ENCODE measurements at regions not wholly inside any gene's neighbourhood (a gene's known extent, or its start where the extent isn't known, plus 50 kb on each side); places are given as distances from the start of the nearest gene placed in this dataset.

DNA sequence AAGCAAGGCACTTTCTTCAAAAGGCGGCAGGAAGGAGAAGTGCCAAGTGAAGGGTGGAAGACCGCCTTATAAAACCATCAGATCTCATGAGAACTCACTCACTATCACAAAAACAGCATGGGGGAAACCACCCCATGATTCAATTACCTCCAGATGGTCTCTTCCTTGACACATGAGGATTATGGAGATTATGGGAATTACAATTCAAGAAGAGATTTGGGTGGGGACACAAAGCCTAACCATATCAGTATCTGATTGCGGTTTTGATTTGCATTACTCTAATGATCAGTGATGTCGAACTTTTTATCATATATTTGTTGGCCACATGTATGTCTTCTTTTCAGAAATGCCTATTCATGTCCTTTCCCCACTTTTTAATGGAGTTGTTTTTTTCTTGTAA, 549.3 kb upstream of the IL12A start:
- H3K4me3 ChIP-seq (ENCODE audit: control insufficient read depth, low read depth, low read length): no peak overlapping the region
- TF ChIP-seq, protein P1, sequence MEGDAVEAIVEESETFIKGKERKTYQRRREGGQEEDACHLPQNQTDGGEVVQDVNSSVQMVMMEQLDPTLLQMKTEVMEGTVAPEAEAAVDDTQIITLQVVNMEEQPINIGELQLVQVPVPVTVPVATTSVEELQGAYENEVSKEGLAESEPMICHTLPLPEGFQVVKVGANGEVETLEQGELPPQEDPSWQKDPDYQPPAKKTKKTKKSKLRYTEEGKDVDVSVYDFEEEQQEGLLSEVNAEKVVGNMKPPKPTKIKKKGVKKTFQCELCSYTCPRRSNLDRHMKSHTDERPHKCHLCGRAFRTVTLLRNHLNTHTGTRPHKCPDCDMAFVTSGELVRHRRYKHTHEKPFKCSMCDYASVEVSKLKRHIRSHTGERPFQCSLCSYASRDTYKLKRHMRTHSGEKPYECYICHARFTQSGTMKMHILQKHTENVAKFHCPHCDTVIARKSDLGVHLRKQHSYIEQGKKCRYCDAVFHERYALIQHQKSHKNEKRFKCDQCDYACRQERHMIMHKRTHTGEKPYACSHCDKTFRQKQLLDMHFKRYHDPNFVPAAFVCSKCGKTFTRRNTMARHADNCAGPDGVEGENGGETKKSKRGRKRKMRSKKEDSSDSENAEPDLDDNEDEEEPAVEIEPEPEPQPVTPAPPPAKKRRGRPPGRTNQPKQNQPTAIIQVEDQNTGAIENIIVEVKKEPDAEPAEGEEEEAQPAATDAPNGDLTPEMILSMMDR (conservative IDR thresholded peaks at IDR 0.05; ENCODE audit: control insufficient read depth, insufficient read depth, low read depth, low read length): no peak
- no peak for DNase-seq (ENCODE audit: low read depth)

DNA sequence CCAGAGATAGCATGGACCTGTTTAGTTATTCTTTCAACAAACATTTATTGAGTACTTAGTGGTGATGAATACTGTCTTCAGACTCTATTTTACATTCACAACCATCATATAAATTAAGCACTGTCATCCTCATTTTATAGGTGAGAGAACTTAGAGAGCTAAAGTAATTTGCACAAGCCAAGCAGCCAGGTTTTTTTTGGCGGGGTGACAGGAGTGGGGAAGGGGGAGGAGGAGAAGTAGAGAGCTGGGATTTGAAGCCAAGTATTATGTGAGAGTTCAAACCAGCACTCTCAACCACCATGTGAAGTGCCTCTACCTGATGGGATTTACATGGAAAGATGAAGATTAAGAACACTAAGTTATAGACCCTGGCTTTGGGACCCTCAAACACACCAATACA, 547.4 kb upstream of the IL12A start:
- no peak for DNase-seq (ENCODE audit: low read depth)
- TF ChIP-seq, protein P1 (conservative IDR thresholded peaks at IDR 0.05; ENCODE audit: control insufficient read depth, insufficient read depth, low read depth, low read length): no peak
- no peak overlapping the region for H3K4me3 ChIP-seq (ENCODE audit: control insufficient read depth, low read depth, low read length)

DNA sequence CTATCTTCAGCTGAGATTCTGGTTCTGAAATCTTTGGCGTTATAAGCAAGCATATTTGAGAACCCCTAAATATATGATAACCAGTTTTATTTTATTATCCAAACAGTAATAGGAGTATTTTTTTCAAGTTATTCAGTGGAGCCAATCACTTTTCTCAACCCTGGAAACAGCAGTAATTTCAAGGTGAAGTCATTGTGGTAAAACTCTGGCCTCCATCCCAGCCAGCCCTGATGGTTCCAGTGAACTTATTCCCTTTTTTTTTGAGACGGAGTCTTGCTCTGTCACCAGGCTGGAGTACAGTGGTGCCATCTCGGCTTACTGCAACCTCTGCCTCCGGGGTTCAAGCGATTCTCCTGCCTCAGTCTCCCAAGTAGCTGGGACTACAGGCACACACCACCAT, 545.4 kb upstream of the IL12A start:
- peak; percentile 21 for DNase-seq (ENCODE audit: low read depth)
- TF ChIP-seq, protein P1 (conservative IDR thresholded peaks at IDR 0.05; ENCODE audit: control insufficient read depth, insufficient read depth, low read depth, low read length): no peak
- no peak overlapping the region for H3K4me3 ChIP-seq (ENCODE audit: control insufficient read depth, low read depth, low read length)

DNA sequence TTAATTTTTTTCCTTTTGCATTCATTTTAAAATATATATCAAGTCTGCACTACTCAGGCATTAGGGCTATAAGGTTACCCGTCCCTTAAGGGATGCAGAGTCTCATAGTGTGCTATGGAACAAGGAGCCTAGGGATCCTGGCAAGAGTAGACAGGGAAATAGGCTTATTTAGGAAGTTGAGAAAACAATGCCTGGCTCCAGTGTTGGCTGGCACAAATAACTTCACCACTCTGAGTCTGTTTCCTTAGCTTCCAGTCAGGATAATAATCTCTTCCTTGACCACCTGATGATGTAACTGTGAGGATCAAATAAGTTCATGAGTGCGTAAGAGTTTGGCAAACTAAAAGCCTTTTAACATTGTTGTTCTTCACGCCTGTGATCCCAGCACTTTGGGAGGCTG, 540.8 kb upstream of the IL12A start:
- DNase-seq (ENCODE audit: low read depth): no peak

DNA sequence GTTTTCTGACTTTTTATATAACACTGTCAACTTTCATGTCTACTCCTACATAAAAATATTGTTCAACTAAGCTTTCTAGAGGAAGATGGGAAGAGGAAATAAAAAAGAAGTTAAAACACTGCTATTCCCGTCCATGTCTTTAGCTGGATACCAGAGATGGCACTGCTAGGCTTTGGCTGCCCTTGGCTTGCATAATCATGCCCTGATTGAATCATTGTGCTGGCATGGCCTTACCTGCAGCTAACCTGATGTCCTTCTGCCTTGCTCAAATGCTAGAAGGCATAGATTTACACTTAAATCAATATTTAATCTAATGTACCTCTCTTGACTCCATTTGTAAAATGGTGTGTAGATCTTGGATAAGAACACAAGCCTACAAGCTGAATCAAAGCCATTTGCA, 539.7 kb upstream of the IL12A start:
- no peak overlapping the region for H3K4me3 ChIP-seq (ENCODE audit: control insufficient read depth, low read depth, low read length)
- TF ChIP-seq, protein P1 (conservative IDR thresholded peaks at IDR 0.05; ENCODE audit: control insufficient read depth, insufficient read depth, low read depth, low read length): no peak
- DNase-seq (ENCODE audit: low read depth): no peak

More for the DNA sequence above, 540.8 kb upstream of the IL12A start:
- no peak overlapping the region for H3K4me3 ChIP-seq (ENCODE audit: control insufficient read depth, low read depth, low read length)
- TF ChIP-seq, protein P1 (conservative IDR thresholded peaks at IDR 0.05; ENCODE audit: control insufficient read depth, insufficient read depth, low read depth, low read length): no peak

DNA sequence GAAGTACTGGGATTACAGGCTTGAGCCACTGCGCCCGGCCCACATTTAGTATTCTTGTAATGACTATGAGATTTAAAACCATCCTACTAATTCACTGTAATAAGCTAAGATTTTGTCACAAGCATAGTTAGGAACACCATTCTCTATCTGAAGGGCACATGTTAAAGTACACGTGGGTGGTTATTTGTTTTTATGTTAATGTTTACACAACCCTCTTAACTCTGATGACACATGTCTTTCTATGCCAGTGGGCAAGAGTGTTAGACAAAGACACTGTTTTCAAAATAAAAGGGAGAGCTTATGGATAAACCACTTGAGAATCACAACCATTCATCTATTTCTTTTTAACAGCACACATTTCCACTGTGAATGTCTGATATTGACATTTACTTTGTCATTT, 537.6 kb upstream of the IL12A start:
- no peak overlapping the region for H3K4me3 ChIP-seq (ENCODE audit: control insufficient read depth, low read depth, low read length)
- DNase-seq (ENCODE audit: low read depth): no peak
- TF ChIP-seq, protein P1 (conservative IDR thresholded peaks at IDR 0.05; ENCODE audit: control insufficient read depth, insufficient read depth, low read depth, low read length): no peak

DNA sequence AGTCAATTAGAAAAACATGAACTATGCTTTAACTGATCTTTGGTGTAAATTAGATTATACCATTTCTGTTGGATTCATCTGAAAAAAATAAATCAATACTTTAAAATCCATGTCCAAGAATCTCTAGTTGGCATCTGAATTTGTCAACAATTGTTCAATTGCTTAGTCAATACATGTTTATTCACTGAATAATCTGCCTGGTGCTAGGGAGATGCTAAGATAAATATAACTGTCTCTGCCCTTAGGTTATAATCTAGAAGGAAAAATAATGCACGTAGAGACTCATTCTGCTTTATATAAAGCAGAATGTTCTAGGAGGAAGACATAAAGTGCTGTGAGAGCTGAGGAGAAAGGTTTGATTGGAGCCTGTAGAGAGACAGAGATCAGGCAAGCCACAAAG, 537.2 kb upstream of the IL12A start:
- H3K4me3 ChIP-seq (ENCODE audit: control insufficient read depth, low read depth, low read length): no peak overlapping the region
- DNase-seq (ENCODE audit: low read depth): no peak
- TF ChIP-seq, protein P1 (conservative IDR thresholded peaks at IDR 0.05; ENCODE audit: control insufficient read depth, insufficient read depth, low read depth, low read length): no peak

All from fibroblast of mammary gland (primary cell).